NCI-H2107 treated with DMSO at 0.1 percent for 48 hours (cell line): ENCODE measurements at regions not wholly inside any gene's neighbourhood (a gene's known extent, or its start where the extent isn't known, plus 50 kb on each side); places are given as distances from the start of the nearest gene placed in this dataset.
"Not testable (repeated sequence)": the region's sequence is repeated elsewhere in the genome, so short reads cannot be mapped to it uniquely, and the experiment has no call there.

Source experiments
- DNase-seq: peaks from one replicate; lab custom pipeline; 2025; ENCODE audit not compliant: unreplicated experiment; lab: John Stamatoyannopoulos, UW

GRCh38 chr2:163970058-163970813 lies 234.4 kb upstream of the FIGN start:
- DNase-seq, result no peak

- not testable (repeated sequence) for DNase-seq
These were observed 228.5 kb upstream of the FIGN start for GRCh38 chr2:163964278-163964677.

- DNase-seq, result no peak
These were observed 217.6 kb upstream of the FIGN start for GRCh38 chr2:163953390-163953907.

GRCh38 chr2:163951312-163951711 lies 215.5 kb upstream of the FIGN start:
- no peak for DNase-seq

GRCh38 chr2:163949693-163950092 lies 213.9 kb upstream of the FIGN start:
- DNase-seq, result no peak

GRCh38 chr2:163944347-163944737 lies 208.5 kb upstream of the FIGN start:
- no peak for DNase-seq

- no peak for DNase-seq
These were observed 207.9 kb upstream of the FIGN start for GRCh38 chr2:163943403-163944346.

GRCh38 chr2:163934131-163934530 lies 198.3 kb upstream of the FIGN start:
- no peak for DNase-seq

GRCh38 chr2:163919717-163920116 lies 183.9 kb upstream of the FIGN start:
- DNase-seq, result no peak

- not testable (repeated sequence) for DNase-seq
These were observed 178.7 kb upstream of the FIGN start for GRCh38 chr2:163914486-163914885.

GRCh38 chr2:163913532-163913944 lies 177.7 kb upstream of the FIGN start:
- not testable (repeated sequence) for DNase-seq

GRCh38 chr2:163909411-163910080 lies 173.7 kb upstream of the FIGN start:
- no peak for DNase-seq

GRCh38 chr2:163906410-163906809 lies 170.6 kb upstream of the FIGN start:
- no peak for DNase-seq

GRCh38 chr2:163897799-163898198 lies 162.0 kb upstream of the FIGN start:
- DNase-seq, result no peak

- not testable (repeated sequence) for DNase-seq
These were observed 157.6 kb upstream of the FIGN start for GRCh38 chr2:163893444-163893843.

GRCh38 chr2:163888591-163888990 lies 152.8 kb upstream of the FIGN start:
- no peak for DNase-seq

GRCh38 chr2:163887182-163887581 lies 151.4 kb upstream of the FIGN start:
- no peak for DNase-seq

GRCh38 chr2:163884416-163884815 lies 148.6 kb upstream of the FIGN start:
- no peak for DNase-seq

GRCh38 chr2:163878718-163879117 lies 142.9 kb upstream of the FIGN start:
- DNase-seq, result no peak

- no peak for DNase-seq
These were observed 141.5 kb upstream of the FIGN start for GRCh38 chr2:163877316-163877715.

- DNase-seq, result no peak
These were observed 127.3 kb upstream of the FIGN start for GRCh38 chr2:163863073-163863472.
